Uterus (tissue), 3 donors: ENCODE measurements at regions not wholly inside any gene's neighbourhood (a gene's known extent, or its start where the extent isn't known, plus 50 kb on each side); places are given as distances from the start of the nearest gene placed in this dataset.
"Not testable (repeated sequence)": the region's sequence is repeated elsewhere in the genome, so short reads cannot be mapped to it uniquely, and the experiment has no call there.

Experiments
- DNase-seq, 2 donors: peaks; one replicate each; pipeline ENCODE4 v3.0.0-alpha.2; 2019 to 2020
- H3K27ac ChIP-seq, 2 donors: fragments of 200-600 bp; sonication (generic); 1 replicate in 1 of 2; 2 replicates in 1 of 2; pipeline ENCODE4 v1.5.1; 2016 to 2018
- H3K27me3 ChIP-seq, 2 donors: fragments of 200-600 bp; sonication (generic); one replicate each; pipeline ENCODE4 v1.5.1; 2018 to 2019; ENCODE audit warnings: control low read depth in 1 of 2
- H3K36me3 ChIP-seq, 2 donors: fragments of 200-600 bp; sonication (generic); one replicate each; pipeline ENCODE4 v1.5.1; 2019; ENCODE audit warnings: control low read depth in 1 of 2
- H3K4me1 ChIP-seq, 2 donors: fragments of 200-600 bp; sonication (generic); one replicate each; pipeline ENCODE4 v1.5.1; 2018 to 2019; ENCODE audit warnings: control low read depth in 1 of 2
- H3K4me3 ChIP-seq, 2 donors: fragments of 200-600 bp; sonication (generic); 1 replicate in 1 of 2; 2 replicates in 1 of 2; pipeline ENCODE4 v1.5.1; 2018 to 2019; ENCODE audit warnings: mild to moderate bottlenecking in 1 of 2
- H3K9me3 ChIP-seq, 2 donors: fragments of 200-600 bp; sonication (generic); one replicate each; pipeline ENCODE4 v1.5.1; 2019; ENCODE audit warnings: control low read depth in 1 of 2
- CTCF ChIP-seq, 4 experiments: fragments of 200-600 bp in 2 of 4; fragments of 450-650 bp in 2 of 4; sonication (generic) in 2 of 4; IDR thresholded peaks; one replicate each; pipeline ENCODE4 v1.5.1; 2016 to 2019; ENCODE audit warnings: antibody characterized with exemption in 4 of 4, mild to moderate bottlenecking in 2 of 4, moderate library complexity in 1 of 4
- POLR2A ChIP-seq, 2 donors: fragments of 450-650 bp; IDR thresholded peaks; one replicate each; pipeline ENCODE4 v1.6.1; 2016; ENCODE audit warnings: antibody characterized with exemption in 2 of 2, mild to moderate bottlenecking in 1 of 2, moderate library complexity in 1 of 2
- intact Hi-C: fragments of 100-400 bp; cut with DNase I; formaldehyde crosslinking; loops from one replicate; pipeline ENCODE4 v1.15.1; 2023; ENCODE audit warnings: low total_unique reads
- donor health status: DM: yes; HTN: yes; CAD: no.

- H3K9me3 ChIP-seq, result no peaks in the 10 kb centered on the region
- no peaks in the 10 kb centered on the region for H3K4me1 ChIP-seq
- H3K27me3 ChIP-seq, result no peaks in the 10 kb centered on the region
- H3K36me3 ChIP-seq, result no peaks in the 10 kb centered on the region
- intact Hi-C loops, result no loop called here
- H3K4me3 ChIP-seq, result no peak overlapping the region
- no peak for DNase-seq
- no peak overlapping the region for H3K27ac ChIP-seq
- TF ChIP-seq CTCF (IDR thresholded peaks at IDR 0.05) (no peak), POLR2A (IDR thresholded peaks at IDR 0.05) (no peak)
These were observed 219.4 kb downstream of the MSX2 start for GRCh38 chr5:174943785-174944184.

GRCh38 chr5:174943002-174943401 lies 218.6 kb downstream of the MSX2 start:
- H3K9me3 ChIP-seq, H3K36me3 ChIP-seq, DNase-seq, H3K27me3 ChIP-seq, H3K4me3 ChIP-seq, H3K27ac ChIP-seq, H3K4me1 ChIP-seq, intact Hi-C loops: not testable (repeated sequence)

- intact Hi-C loops, result no loop called here
- H3K27ac ChIP-seq, result no peak overlapping the region
- no peaks in the 10 kb centered on the region for H3K27me3 ChIP-seq
- no peaks in the 10 kb centered on the region for H3K36me3 ChIP-seq
- no peak for DNase-seq
- no peaks in the 10 kb centered on the region for H3K9me3 ChIP-seq
- no peak overlapping the region for H3K4me3 ChIP-seq
- TF ChIP-seq POLR2A (IDR thresholded peaks at IDR 0.05), result no peak
- TF ChIP-seq CTCF (IDR thresholded peaks at IDR 0.05), result no peak
- no peaks in the 10 kb centered on the region for H3K4me1 ChIP-seq
These were observed 213.1 kb downstream of the MSX2 start for GRCh38 chr5:174937201-174938123.

GRCh38 chr5:174935854-174936474 lies 211.6 kb downstream of the MSX2 start:
- peak; percentile 69 to 87 (median 74) for TF ChIP-seq CTCF (IDR thresholded peaks at IDR 0.05)
- no peak for TF ChIP-seq POLR2A (IDR thresholded peaks at IDR 0.05)
- intact Hi-C loops, result no loop called here
- no peaks in the 10 kb centered on the region for H3K36me3 ChIP-seq

GRCh38 chr5:174931033-174931432 lies 206.7 kb downstream of the MSX2 start:
- H3K9me3 ChIP-seq, H3K36me3 ChIP-seq, H3K27ac ChIP-seq, DNase-seq, H3K4me1 ChIP-seq, H3K27me3 ChIP-seq, H3K4me3 ChIP-seq, intact Hi-C loops: not testable (repeated sequence)

More at GRCh38 chr5:174935854-174936474, 211.6 kb downstream of the MSX2 start:
- Histone ChIP-seq H3K4me3 (no peak overlapping the region), H3K27me3 (no peaks in the 10 kb centered on the region), H3K27ac (no peak overlapping the region), H3K4me1 (no peaks in the 10 kb centered on the region), H3K9me3 (no peaks in the 10 kb centered on the region)
- peak; percentile 36 to 44 for DNase-seq

GRCh38 chr5:174925586-174925985 lies 201.2 kb downstream of the MSX2 start:
- Histone ChIP-seq H3K27me3 (no peaks in the 10 kb centered on the region), H3K4me1 (no peaks in the 10 kb centered on the region), H3K27ac (no peak overlapping the region), H3K4me3 (no peak overlapping the region), H3K9me3 (no peaks in the 10 kb centered on the region), H3K36me3 (no peaks in the 10 kb centered on the region)
- intact Hi-C loops, result no loop called here
- TF ChIP-seq CTCF (IDR thresholded peaks at IDR 0.05) (no peak), POLR2A (IDR thresholded peaks at IDR 0.05) (no peak)
- DNase-seq, result no peak
